ENCODE measurements at regions not wholly inside any gene's neighbourhood (a gene's known extent, or its start where the extent isn't known, plus 50 kb on each side); places are given as distances from the start of the nearest gene placed in this dataset.

DNA sequence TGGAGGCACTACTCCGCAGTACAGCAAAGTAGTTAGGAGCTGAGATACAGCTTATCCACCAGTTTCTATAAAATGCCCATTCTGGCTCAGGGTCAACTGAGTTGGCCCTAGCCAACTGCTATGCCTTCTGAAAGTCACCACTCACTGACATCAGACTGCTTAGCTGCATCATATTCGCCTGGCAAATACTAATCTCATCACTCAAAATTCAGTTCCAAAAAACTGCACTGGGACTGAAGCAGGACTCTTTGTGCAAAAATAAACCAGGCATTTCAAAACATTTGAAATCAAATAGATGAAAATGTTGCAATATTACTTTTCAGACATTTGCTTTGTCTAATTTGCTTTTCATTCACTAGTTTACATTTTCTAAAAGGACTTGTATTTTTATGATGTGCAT lies 230.0 kb downstream of the ALDH8A1 start:
- Histone ChIP-seq H3K27ac (peak overlapping the region; percentile 18 to 39 (median 28)), H3K27me3 (no peaks in the 10 kb centered on the region), H3K4me3 (no peak overlapping the region), H3K4me1 (peaks cover 0 to 28% (median 5%) of the 10 kb centered on the region in 4 donors), H3K9me3 (no peaks in the 10 kb centered on the region), H3K36me3 (no peaks in the 10 kb centered on the region)
- DNase-seq: no peak
- in situ Hi-C loops (cut with MboI; ENCODE audit: low pct_ligation_motif_present in 1 of 4, low pct_unique_long_range_greater_than_20kb in 1 of 4, low sequenced_read_pairs in 3 of 4) (no loop called here), intact Hi-C loops (cut with DNase I; ENCODE audit: low total_unique reads) (no loop called here)
- no peak for TF ChIP-seq POLR2AphosphoS5 (IDR thresholded peaks at IDR 0.05)
- no peak for TF ChIP-seq POLR2A (IDR thresholded peaks at IDR 0.05)
- TF ChIP-seq, protein P1, sequence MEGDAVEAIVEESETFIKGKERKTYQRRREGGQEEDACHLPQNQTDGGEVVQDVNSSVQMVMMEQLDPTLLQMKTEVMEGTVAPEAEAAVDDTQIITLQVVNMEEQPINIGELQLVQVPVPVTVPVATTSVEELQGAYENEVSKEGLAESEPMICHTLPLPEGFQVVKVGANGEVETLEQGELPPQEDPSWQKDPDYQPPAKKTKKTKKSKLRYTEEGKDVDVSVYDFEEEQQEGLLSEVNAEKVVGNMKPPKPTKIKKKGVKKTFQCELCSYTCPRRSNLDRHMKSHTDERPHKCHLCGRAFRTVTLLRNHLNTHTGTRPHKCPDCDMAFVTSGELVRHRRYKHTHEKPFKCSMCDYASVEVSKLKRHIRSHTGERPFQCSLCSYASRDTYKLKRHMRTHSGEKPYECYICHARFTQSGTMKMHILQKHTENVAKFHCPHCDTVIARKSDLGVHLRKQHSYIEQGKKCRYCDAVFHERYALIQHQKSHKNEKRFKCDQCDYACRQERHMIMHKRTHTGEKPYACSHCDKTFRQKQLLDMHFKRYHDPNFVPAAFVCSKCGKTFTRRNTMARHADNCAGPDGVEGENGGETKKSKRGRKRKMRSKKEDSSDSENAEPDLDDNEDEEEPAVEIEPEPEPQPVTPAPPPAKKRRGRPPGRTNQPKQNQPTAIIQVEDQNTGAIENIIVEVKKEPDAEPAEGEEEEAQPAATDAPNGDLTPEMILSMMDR (IDR thresholded peaks at IDR 0.05): no peak
- no peak for TF ChIP-seq EP300 (IDR thresholded peaks at IDR 0.05; ENCODE audit: low read depth)
- 73 to 79% methylated on average over 2 of the region's 2 CpGs for WGBS, 2 donors (ENCODE audit: low coverage in 1 of 2)

DNA sequence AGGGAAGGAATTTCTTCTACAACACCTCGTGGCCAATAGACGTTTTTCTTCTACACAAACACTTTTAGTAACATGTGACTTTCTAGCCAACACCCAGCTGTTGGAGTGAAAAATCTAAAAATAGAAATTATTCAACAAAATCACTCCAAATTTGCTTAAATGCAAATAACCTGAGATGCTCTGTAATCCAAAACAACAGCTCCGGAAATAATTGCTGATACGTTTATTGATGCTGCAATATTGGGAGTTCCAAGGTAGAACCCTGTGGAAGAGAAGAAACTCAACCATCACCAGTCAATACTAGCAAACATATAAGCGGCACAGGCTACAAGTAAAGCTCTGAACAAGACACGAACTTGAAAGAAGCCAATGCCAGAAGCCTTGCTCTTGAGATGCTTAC lies 230.6 kb downstream of the ALDH8A1 start:
- intact Hi-C loops (cut with DNase I; ENCODE audit: low total_unique reads) (no loop called here), in situ Hi-C loops (cut with MboI; ENCODE audit: low pct_ligation_motif_present in 1 of 4, low pct_unique_long_range_greater_than_20kb in 1 of 4, low sequenced_read_pairs in 3 of 4) (no loop called here)
- peak overlapping the region in 2 of 4 donors; percentile 24 to 39 for H3K27ac ChIP-seq
- H3K9me3 ChIP-seq: no peaks in the 10 kb centered on the region
- no peak overlapping the region for H3K4me3 ChIP-seq
- H3K4me1 ChIP-seq: peaks cover 0 to 21% (median 2%) of the 10 kb centered on the region in 4 donors
- TF ChIP-seq EP300 (IDR thresholded peaks at IDR 0.05; ENCODE audit: low read depth) (no peak), POLR2A (IDR thresholded peaks at IDR 0.05) (no peak), POLR2AphosphoS5 (IDR thresholded peaks at IDR 0.05) (no peak)
- TF ChIP-seq, protein P1 (IDR thresholded peaks at IDR 0.05): no peak
- no peak for DNase-seq
- WGBS, 2 donors (ENCODE audit: low coverage in 1 of 2): 68 to 78% methylated on average over 2 to 6 of the region's 6 CpGs
- no peaks in the 10 kb centered on the region for H3K27me3 ChIP-seq
- H3K36me3 ChIP-seq: no peaks in the 10 kb centered on the region

DNA sequence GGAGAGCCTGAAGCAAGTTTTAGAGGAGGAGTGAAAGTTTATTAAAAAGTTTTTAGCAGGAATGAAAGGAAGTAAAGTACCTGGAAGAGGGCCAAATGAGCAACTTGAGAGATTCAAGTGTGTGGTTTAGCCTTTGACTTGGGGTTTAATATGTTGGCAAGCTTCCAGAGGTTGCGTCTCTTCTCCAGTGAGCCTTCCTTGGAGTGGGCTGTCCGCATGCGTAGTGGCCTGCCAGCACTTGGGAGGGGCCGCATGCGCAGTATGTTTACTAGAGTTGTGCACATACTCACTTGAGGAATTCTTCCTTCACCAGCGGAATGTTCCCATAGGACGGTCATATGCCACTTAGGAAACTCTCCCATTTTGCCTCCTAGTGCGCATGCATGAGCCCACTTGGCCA lies 235.2 kb downstream of the ALDH8A1 start:
- no peak for TF ChIP-seq POLR2A (IDR thresholded peaks at IDR 0.05)
- TF ChIP-seq POLR2AphosphoS5 (IDR thresholded peaks at IDR 0.05): no peak
- Histone ChIP-seq H3K27ac (no peak overlapping the region), H3K27me3 (no peaks in the 10 kb centered on the region), H3K9me3 (no peaks in the 10 kb centered on the region), H3K36me3 (no peaks in the 10 kb centered on the region), H3K4me3 (no peak overlapping the region), H3K4me1 (peaks cover 0 to under 1% (median 0%) of the 10 kb centered on the region in 4 donors)
- intact Hi-C loops (cut with DNase I; ENCODE audit: low total_unique reads): no loop called here
- WGBS, 2 donors (ENCODE audit: low coverage in 1 of 2): 42 to 72% methylated on average over 7 to 8 of the region's 8 CpGs
- in situ Hi-C loops (cut with MboI; ENCODE audit: low pct_ligation_motif_present in 1 of 4, low pct_unique_long_range_greater_than_20kb in 1 of 4, low sequenced_read_pairs in 3 of 4): no loop called here
- DNase-seq: no peak

DNA sequence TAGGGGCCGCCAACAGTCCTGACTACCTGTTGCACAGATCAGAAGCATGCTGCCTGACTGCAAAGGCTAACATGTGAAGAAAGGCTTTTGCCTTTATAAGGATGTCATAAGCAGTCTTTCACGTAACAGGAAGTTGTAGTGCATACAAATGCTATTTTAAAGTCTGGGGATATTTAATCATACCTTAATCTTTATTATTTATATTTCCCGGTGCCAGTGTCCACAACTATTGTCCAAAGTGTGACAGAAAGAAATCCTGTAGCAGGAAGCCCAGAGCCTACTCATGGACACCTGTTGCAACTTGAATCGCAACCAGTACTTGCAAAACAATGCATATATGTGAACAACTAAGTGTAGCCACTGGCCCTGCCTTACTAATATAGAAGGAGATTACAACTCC lies 235.8 kb downstream of the ALDH8A1 start:
- in situ Hi-C loops (cut with MboI; ENCODE audit: low pct_ligation_motif_present in 1 of 4, low pct_unique_long_range_greater_than_20kb in 1 of 4, low sequenced_read_pairs in 3 of 4) (no loop called here), intact Hi-C loops (cut with DNase I; ENCODE audit: low total_unique reads) (no loop called here)
- Histone ChIP-seq H3K4me1 (no peaks in the 10 kb centered on the region), H3K4me3 (no peak overlapping the region), H3K9me3 (no peaks in the 10 kb centered on the region), H3K27me3 (no peaks in the 10 kb centered on the region), H3K27ac (no peak overlapping the region), H3K36me3 (no peaks in the 10 kb centered on the region)
- DNase-seq: no peak
- 70 to 73% methylated on average over 3 to 4 of the region's 4 CpGs for WGBS, 2 donors (ENCODE audit: low coverage in 1 of 2)
- TF ChIP-seq, protein P1 (IDR thresholded peaks at IDR 0.05): no peak
- TF ChIP-seq POLR2A (IDR thresholded peaks at IDR 0.05): no peak
- TF ChIP-seq POLR2AphosphoS5 (IDR thresholded peaks at IDR 0.05): no peak
- no peak for TF ChIP-seq EP300 (IDR thresholded peaks at IDR 0.05; ENCODE audit: low read depth)

DNA sequence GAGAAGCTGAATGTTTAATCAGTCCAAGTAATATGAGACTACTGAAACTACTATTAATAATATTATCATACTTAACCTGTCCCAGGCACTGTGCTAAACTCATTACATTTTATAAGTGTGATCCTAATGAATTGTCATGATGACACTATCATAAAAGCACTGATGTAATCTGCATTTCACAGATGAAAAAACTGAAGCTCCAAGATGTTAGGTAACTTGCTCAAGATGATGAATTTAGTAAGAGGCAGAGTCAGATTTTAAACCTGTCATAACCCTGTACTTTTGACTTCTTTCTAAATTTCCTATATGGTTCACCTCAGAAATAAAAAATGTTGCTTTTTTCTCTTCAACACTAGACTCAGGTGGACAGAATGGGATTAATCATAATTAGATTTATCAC lies 237.6 kb downstream of the ALDH8A1 start:
- Histone ChIP-seq H3K4me1 (peaks cover 0 to 9% (median 6%) of the 10 kb centered on the region in 4 donors), H3K27ac (no peak overlapping the region), H3K9me3 (no peaks in the 10 kb centered on the region), H3K4me3 (no peak overlapping the region), H3K36me3 (no peaks in the 10 kb centered on the region), H3K27me3 (no peaks in the 10 kb centered on the region)
- DNase-seq: no peak
- TF ChIP-seq POLR2AphosphoS5 (IDR thresholded peaks at IDR 0.05) (no peak), POLR2A (IDR thresholded peaks at IDR 0.05) (no peak), EP300 (IDR thresholded peaks at IDR 0.05; ENCODE audit: low read depth) (no peak)
- TF ChIP-seq, protein P1 (IDR thresholded peaks at IDR 0.05): no peak
- in situ Hi-C loops (cut with MboI; ENCODE audit: low pct_ligation_motif_present in 1 of 4, low pct_unique_long_range_greater_than_20kb in 1 of 4, low sequenced_read_pairs in 3 of 4): no loop called here
- intact Hi-C loops (cut with DNase I; ENCODE audit: low total_unique reads): no loop called here

Measured in transverse colon (tissue), 4 donors.